ENCODE measurements at regions not wholly inside any gene's neighbourhood (a gene's known extent, or its start where the extent isn't known, plus 50 kb on each side); places are given as distances from the start of the nearest gene placed in this dataset.

- no peak for DNase-seq (ENCODE audit: low read depth in 1 of 2, low spot score in 1 of 2)
- Histone ChIP-seq H3K4me3 (replicated peaks; ENCODE audit: insufficient read depth, low read length) (no peak overlapping the region), H3K27ac (replicated peaks) (no peak overlapping the region), H3K27me3 (ENCODE audit: insufficient read depth, poor library complexity, severe bottlenecking) (no peaks in the 10 kb centered on the region)
- TF ChIP-seq POLR2AphosphoS5 (IDR thresholded peaks at IDR 0.05; ENCODE audit: low read depth) (no peak), SPI1 (IDR thresholded peaks at IDR 0.05; ENCODE audit: borderline replicate concordance, low read depth) (no peak), REST (IDR thresholded peaks at IDR 0.05; ENCODE audit: insufficient replicate concordance, low read depth) (no peak)
Observed at GRCh38 chr7:142371586-142372377, 113.9 kb upstream of the PRSS58 start.

GRCh38 chr7:142365410-142365842, 107.6 kb upstream of the PRSS58 start:
- H3K27ac ChIP-seq (replicated peaks) = no peak overlapping the region
- no peak overlapping the region for H3K4me3 ChIP-seq (replicated peaks; ENCODE audit: insufficient read depth, low read length)
- no peaks in the 10 kb centered on the region for H3K27me3 ChIP-seq (ENCODE audit: insufficient read depth, poor library complexity, severe bottlenecking)
- TF ChIP-seq SPI1 (IDR thresholded peaks at IDR 0.05; ENCODE audit: borderline replicate concordance, low read depth) = no peak
- TF ChIP-seq GABPA (IDR thresholded peaks at IDR 0.05; ENCODE audit: low read depth) = no peak
- no peak for TF ChIP-seq POLR2AphosphoS5 (IDR thresholded peaks at IDR 0.05; ENCODE audit: low read depth)
- TF ChIP-seq CTCF (IDR thresholded peaks at IDR 0.05; ENCODE audit: insufficient read depth, low read length) = no peak
- DNase-seq (ENCODE audit: low read depth in 1 of 2, low spot score in 1 of 2) = no peak

GRCh38 chr7:142364551-142364950, 106.7 kb upstream of the PRSS58 start:
- no peak overlapping the region for H3K27ac ChIP-seq (replicated peaks)
- H3K4me3 ChIP-seq (replicated peaks; ENCODE audit: insufficient read depth, low read length) = no peak overlapping the region
- no peaks in the 10 kb centered on the region for H3K27me3 ChIP-seq (ENCODE audit: insufficient read depth, poor library complexity, severe bottlenecking)
- no peak for TF ChIP-seq CTCF (IDR thresholded peaks at IDR 0.05; ENCODE audit: insufficient read depth, low read length)
- TF ChIP-seq GABPA (IDR thresholded peaks at IDR 0.05; ENCODE audit: low read depth) = no peak
- no peak for TF ChIP-seq SPI1 (IDR thresholded peaks at IDR 0.05; ENCODE audit: borderline replicate concordance, low read depth)
- TF ChIP-seq REST (IDR thresholded peaks at IDR 0.05; ENCODE audit: insufficient replicate concordance, low read depth) = no peak
- TF ChIP-seq POLR2AphosphoS5 (IDR thresholded peaks at IDR 0.05; ENCODE audit: low read depth) = no peak
- DNase-seq (ENCODE audit: low read depth in 1 of 2, low spot score in 1 of 2) = no peak

GRCh38 chr7:142362349-142362748, 104.5 kb upstream of the PRSS58 start:
- TF ChIP-seq GABPA (IDR thresholded peaks at IDR 0.05; ENCODE audit: low read depth) (no peak), CTCF (IDR thresholded peaks at IDR 0.05; ENCODE audit: insufficient read depth, low read length) (no peak), REST (IDR thresholded peaks at IDR 0.05; ENCODE audit: insufficient replicate concordance, low read depth) (no peak), SPI1 (IDR thresholded peaks at IDR 0.05; ENCODE audit: borderline replicate concordance, low read depth) (no peak), POLR2AphosphoS5 (IDR thresholded peaks at IDR 0.05; ENCODE audit: low read depth) (no peak)
- no peaks in the 10 kb centered on the region for H3K27me3 ChIP-seq (ENCODE audit: insufficient read depth, poor library complexity, severe bottlenecking)
- no peak overlapping the region for H3K4me3 ChIP-seq (replicated peaks; ENCODE audit: insufficient read depth, low read length)
- H3K27ac ChIP-seq (replicated peaks) = no peak overlapping the region
- DNase-seq (ENCODE audit: low read depth in 1 of 2, low spot score in 1 of 2) = no peak
